ENCODE measurements at regions not wholly inside any gene's neighbourhood (a gene's known extent, or its start where the extent isn't known, plus 50 kb on each side); places are given as distances from the start of the nearest gene placed in this dataset.

GRCh38 chr5:145228564-145228963, 606.6 kb downstream of the PRELID2 start:
- TF ChIP-seq CTCF (IDR thresholded peaks at IDR 0.05; ENCODE audit: low read depth, low read length) (no peak), EZH2phosphoT487 (IDR thresholded peaks at IDR 0.05; ENCODE audit: low read depth) (no peak)
